ENCODE measurements at regions not wholly inside any gene's neighbourhood (a gene's known extent, or its start where the extent isn't known, plus 50 kb on each side); places are given as distances from the start of the nearest gene placed in this dataset.
"Not testable (repeated sequence)": the region's sequence is repeated elsewhere in the genome, so short reads cannot be mapped to it uniquely, and the experiment has no call there.

DNA sequence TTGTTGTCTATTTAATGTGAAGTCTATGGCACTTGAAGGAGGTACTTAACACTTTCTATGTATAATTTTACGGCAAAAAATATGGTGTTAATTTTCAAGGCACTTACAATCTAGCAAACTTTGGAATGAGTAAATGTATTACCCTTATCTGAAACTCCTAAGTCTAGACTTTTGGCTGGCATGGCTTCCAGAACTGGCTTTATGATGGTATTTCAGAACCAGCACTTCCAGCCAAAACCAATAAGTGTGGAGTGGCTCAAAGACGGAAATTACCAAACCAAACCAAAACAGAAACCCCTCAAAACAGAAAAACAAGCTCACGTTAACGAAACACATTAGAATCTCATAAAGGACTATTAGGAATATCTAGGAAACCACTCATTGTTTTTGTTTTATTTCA is 205.6 kb upstream of the HAND2 start:
- H3K9me3 Mint-ChIP-seq: no peaks in the 10 kb centered on the region
- H3K36me3 Mint-ChIP-seq (ENCODE audit: low read depth): no peaks in the 10 kb centered on the region
- no peak overlapping the region for H3K27ac Mint-ChIP-seq
- H3K4me3 Mint-ChIP-seq: no peak overlapping the region
- H3K27me3 Mint-ChIP-seq (ENCODE audit: insufficient read depth): no peaks in the 10 kb centered on the region
- DNase-seq (ENCODE audit: low spot score): no peak
- H3K4me1 Mint-ChIP-seq (ENCODE audit: low read depth): no peaks in the 10 kb centered on the region
- intact Hi-C loops (cut with micrococcal nuclease): no loop called here

- no peaks in the 10 kb centered on the region for H3K27me3 Mint-ChIP-seq (ENCODE audit: insufficient read depth)
- intact Hi-C loops (cut with micrococcal nuclease): no loop called here
- H3K4me3 Mint-ChIP-seq: no peak overlapping the region
- no peaks in the 10 kb centered on the region for H3K9me3 Mint-ChIP-seq
- no peak for DNase-seq (ENCODE audit: low spot score)
- no peaks in the 10 kb centered on the region for H3K36me3 Mint-ChIP-seq (ENCODE audit: low read depth)
- H3K27ac Mint-ChIP-seq: no peak overlapping the region
- no peaks in the 10 kb centered on the region for H3K4me1 Mint-ChIP-seq (ENCODE audit: low read depth)
Observed at GRCh38 chr4:173735049-173735448, 205.0 kb upstream of the HAND2 start.

GRCh38 chr4:173731257-173731656 is 201.2 kb upstream of the HAND2 start:
- no peaks in the 10 kb centered on the region for H3K4me1 Mint-ChIP-seq (ENCODE audit: low read depth)

DNA sequence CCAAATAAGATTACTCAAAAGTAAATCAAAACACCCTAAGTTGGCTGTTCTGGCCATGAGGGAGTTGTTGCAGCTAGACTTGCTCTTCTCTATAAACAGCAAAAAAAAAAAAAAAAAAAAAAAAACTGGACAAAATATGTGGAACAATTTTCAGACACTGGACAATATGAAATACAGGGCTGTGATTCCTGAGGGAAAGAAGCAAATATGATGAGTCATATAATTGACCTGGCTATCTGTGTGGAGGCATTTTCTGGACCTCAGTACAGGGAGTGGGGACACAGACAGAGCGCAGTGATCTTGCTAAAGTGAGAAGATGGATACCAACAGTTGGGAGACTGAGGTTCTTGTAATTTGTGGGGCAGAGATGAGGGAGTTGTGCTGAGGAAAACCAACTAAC is 192.0 kb upstream of the HAND2 start:
- intact Hi-C loops (cut with micrococcal nuclease): no loop called here
- Mint-ChIP-seq H3K4me3 (no peak overlapping the region), H3K9me3 (peaks cover 2% of the 10 kb centered on the region), H3K4me1 (ENCODE audit: low read depth) (no peaks in the 10 kb centered on the region), H3K36me3 (ENCODE audit: low read depth) (no peaks in the 10 kb centered on the region), H3K27ac (peak overlapping the region; percentile 19), H3K27me3 (ENCODE audit: insufficient read depth) (no peaks in the 10 kb centered on the region)
- no peak for DNase-seq (ENCODE audit: low spot score)

More at GRCh38 chr4:173731257-173731656, 201.2 kb upstream of the HAND2 start:
- H3K36me3 Mint-ChIP-seq (ENCODE audit: low read depth): no peaks in the 10 kb centered on the region
- H3K4me3 Mint-ChIP-seq: no peak overlapping the region
- no peaks in the 10 kb centered on the region for H3K9me3 Mint-ChIP-seq
- no peaks in the 10 kb centered on the region for H3K27me3 Mint-ChIP-seq (ENCODE audit: insufficient read depth)
- intact Hi-C loops (cut with micrococcal nuclease): no loop called here
- DNase-seq (ENCODE audit: low spot score): no peak
- H3K27ac Mint-ChIP-seq: no peak overlapping the region

DNA sequence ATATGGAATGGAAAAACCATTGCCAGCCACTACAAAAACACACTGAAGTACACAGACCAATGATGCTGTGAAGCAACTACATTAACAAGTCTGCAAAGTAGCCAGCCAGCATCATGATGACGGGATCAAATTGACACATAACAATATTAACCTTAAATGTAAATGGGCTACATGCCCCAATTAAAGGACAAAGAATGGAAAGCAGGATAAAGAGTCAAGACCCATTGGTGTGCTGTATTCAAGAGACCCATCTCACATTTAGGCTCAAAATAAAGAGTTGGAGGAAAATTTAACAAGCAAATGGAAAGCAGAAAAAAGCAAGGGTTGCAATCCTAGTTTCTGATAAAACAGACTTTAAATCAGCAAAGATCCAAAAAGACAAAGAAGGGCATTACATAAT is 188.5 kb upstream of the HAND2 start:
- DNase-seq (ENCODE audit: low spot score); H3K4me3 Mint-ChIP-seq; H3K36me3 Mint-ChIP-seq (ENCODE audit: low read depth); H3K4me1 Mint-ChIP-seq (ENCODE audit: low read depth); H3K9me3 Mint-ChIP-seq; H3K27me3 Mint-ChIP-seq (ENCODE audit: insufficient read depth); H3K27ac Mint-ChIP-seq; intact Hi-C loops (cut with micrococcal nuclease): not testable (repeated sequence)

DNA sequence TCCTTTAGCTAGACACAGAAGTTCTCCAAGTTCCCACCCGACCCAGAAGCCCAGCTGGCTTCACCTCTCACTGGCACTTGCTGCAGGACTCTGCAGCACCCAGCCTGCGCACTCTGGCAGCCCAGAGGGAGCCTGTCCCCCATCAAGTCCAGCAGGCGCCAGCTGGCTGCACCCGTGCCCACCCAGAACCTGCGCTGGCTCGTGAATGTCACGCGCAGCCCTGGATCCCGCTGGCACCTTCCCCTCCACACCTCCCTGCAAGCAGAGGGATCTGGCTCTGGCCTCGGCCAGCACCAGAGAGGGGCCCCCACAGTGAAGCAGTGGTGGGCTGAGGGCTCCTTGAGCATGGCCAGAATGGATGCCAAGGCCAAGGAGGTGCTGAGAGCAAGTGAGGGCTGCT is 187.6 kb upstream of the HAND2 start:
- intact Hi-C loops (cut with micrococcal nuclease): no loop called here
- Mint-ChIP-seq H3K9me3 (peaks cover 3% of the 10 kb centered on the region), H3K4me3 (no peak overlapping the region), H3K36me3 (ENCODE audit: low read depth) (no peaks in the 10 kb centered on the region), H3K27ac (no peak overlapping the region), H3K27me3 (ENCODE audit: insufficient read depth) (no peaks in the 10 kb centered on the region), H3K4me1 (ENCODE audit: low read depth) (no peaks in the 10 kb centered on the region)
- no peak for DNase-seq (ENCODE audit: low spot score)

GRCh38 chr4:173714456-173714855 is 184.4 kb upstream of the HAND2 start:
- no peaks in the 10 kb centered on the region for H3K4me1 Mint-ChIP-seq (ENCODE audit: low read depth)
- H3K36me3 Mint-ChIP-seq (ENCODE audit: low read depth): no peaks in the 10 kb centered on the region
- H3K4me3 Mint-ChIP-seq: no peak overlapping the region
- no peaks in the 10 kb centered on the region for H3K27me3 Mint-ChIP-seq (ENCODE audit: insufficient read depth)
- H3K9me3 Mint-ChIP-seq: peaks cover 3% of the 10 kb centered on the region
- DNase-seq (ENCODE audit: low spot score): no peak
- intact Hi-C loops (cut with micrococcal nuclease): no loop called here
- H3K27ac Mint-ChIP-seq: no peak overlapping the region

DNA sequence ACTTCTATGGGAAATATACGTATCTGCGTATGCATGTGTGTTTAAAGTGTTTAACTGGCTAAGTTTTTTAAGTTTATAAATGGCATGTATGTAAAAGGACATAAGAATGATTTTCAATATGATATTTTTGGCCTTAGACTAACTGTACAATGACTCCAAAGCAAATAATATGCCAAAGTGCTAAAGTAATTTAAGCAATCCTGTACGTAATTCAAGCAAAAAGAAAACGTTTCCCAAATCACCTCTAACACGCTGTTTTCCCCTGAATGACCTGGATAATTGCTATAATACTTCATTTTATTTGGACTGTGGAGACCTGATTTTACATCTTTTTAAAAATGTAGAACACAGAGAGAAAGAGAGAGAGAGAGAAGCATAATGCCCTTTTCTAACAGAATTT is 183.0 kb upstream of the HAND2 start:
- Mint-ChIP-seq H3K36me3 (ENCODE audit: low read depth) (no peaks in the 10 kb centered on the region), H3K27ac (no peak overlapping the region), H3K4me1 (ENCODE audit: low read depth) (no peaks in the 10 kb centered on the region), H3K9me3 (peaks cover 3% of the 10 kb centered on the region), H3K27me3 (ENCODE audit: insufficient read depth) (no peaks in the 10 kb centered on the region), H3K4me3 (no peak overlapping the region)
- intact Hi-C loops (cut with micrococcal nuclease): no loop called here
- DNase-seq (ENCODE audit: low spot score): no peak

- H3K27me3 Mint-ChIP-seq (ENCODE audit: insufficient read depth): no peaks in the 10 kb centered on the region
- no peak overlapping the region for H3K4me3 Mint-ChIP-seq
- no peak for DNase-seq (ENCODE audit: low spot score)
- intact Hi-C loops (cut with micrococcal nuclease): no loop called here
- H3K27ac Mint-ChIP-seq: no peak overlapping the region
- no peaks in the 10 kb centered on the region for H3K36me3 Mint-ChIP-seq (ENCODE audit: low read depth)
- H3K4me1 Mint-ChIP-seq (ENCODE audit: low read depth): no peaks in the 10 kb centered on the region
- no peaks in the 10 kb centered on the region for H3K9me3 Mint-ChIP-seq
Observed at GRCh38 chr4:173707658-173708419, 177.8 kb upstream of the HAND2 start.

- DNase-seq (ENCODE audit: low spot score): no peak
- no peak overlapping the region for H3K4me3 Mint-ChIP-seq
- no peaks in the 10 kb centered on the region for H3K27me3 Mint-ChIP-seq (ENCODE audit: insufficient read depth)
- no peaks in the 10 kb centered on the region for H3K4me1 Mint-ChIP-seq (ENCODE audit: low read depth)
- intact Hi-C loops (cut with micrococcal nuclease): no loop called here
- no peak overlapping the region for H3K27ac Mint-ChIP-seq
- no peaks in the 10 kb centered on the region for H3K9me3 Mint-ChIP-seq
- no peaks in the 10 kb centered on the region for H3K36me3 Mint-ChIP-seq (ENCODE audit: low read depth)
Observed at GRCh38 chr4:173704201-173704600, 174.2 kb upstream of the HAND2 start.

- Mint-ChIP-seq H3K4me3 (no peak overlapping the region), H3K9me3 (no peaks in the 10 kb centered on the region), H3K27ac (no peak overlapping the region), H3K36me3 (ENCODE audit: low read depth) (no peaks in the 10 kb centered on the region), H3K4me1 (ENCODE audit: low read depth) (no peaks in the 10 kb centered on the region), H3K27me3 (ENCODE audit: insufficient read depth) (no peaks in the 10 kb centered on the region)
- no peak for DNase-seq (ENCODE audit: low spot score)
- intact Hi-C loops (cut with micrococcal nuclease): no loop called here
Observed at GRCh38 chr4:173703021-173703420, 173.0 kb upstream of the HAND2 start.

DNA sequence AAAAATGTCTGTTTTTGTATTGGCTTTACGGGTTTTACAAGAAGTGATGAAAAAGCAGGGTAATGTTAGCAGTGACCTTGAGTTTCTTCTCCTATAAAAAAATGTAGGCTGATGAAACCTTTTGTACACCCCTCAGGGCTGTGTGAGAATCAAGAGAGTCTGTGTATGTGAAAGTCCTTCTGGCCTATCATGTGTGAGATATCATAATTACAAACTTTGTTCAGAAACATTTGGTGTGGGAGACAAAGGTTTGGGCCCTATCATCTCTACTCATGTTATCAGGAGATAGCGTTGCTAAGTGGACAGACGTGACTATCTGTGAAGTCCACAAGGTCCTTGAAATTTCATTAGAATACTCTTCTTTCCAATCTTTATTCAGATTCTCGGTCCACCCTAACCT is 170.6 kb upstream of the HAND2 start:
- H3K27me3 Mint-ChIP-seq (ENCODE audit: insufficient read depth): no peaks in the 10 kb centered on the region
- H3K36me3 Mint-ChIP-seq (ENCODE audit: low read depth): no peaks in the 10 kb centered on the region
- DNase-seq (ENCODE audit: low spot score): no peak
- H3K27ac Mint-ChIP-seq: no peak overlapping the region
- no peak overlapping the region for H3K4me3 Mint-ChIP-seq
- intact Hi-C loops (cut with micrococcal nuclease): no loop called here
- H3K9me3 Mint-ChIP-seq: no peaks in the 10 kb centered on the region
- no peaks in the 10 kb centered on the region for H3K4me1 Mint-ChIP-seq (ENCODE audit: low read depth)

DNA sequence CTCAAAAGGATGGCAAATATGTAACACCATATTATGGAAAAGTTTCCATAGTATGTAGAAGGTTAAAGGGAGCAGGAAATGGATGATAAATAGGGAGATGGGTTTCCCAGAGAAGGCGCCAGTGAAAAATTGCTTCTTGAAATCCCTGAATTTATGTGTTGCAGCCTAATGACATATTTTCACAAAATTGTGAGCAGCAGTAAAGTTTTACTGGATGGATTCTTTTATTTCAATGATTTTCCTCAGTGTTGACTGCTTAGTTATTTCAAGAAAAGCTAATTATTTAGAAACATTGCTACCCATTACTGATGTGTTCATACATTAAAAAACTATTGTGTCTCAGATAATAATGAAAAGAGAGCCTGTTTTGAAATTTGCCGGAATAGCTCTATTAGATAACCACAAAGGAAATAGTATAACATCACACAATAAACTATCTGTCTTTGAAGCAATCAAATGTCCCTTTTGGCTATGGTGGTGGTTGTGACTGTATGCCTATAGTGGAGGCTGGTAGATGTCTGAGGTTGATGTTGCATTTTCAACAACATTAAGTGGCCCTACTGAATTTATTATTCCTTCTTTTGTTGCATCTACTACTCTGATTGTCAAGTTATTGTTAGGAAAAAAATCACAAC is 169.9 kb upstream of the HAND2 start:
- Mint-ChIP-seq H3K27ac (no peak overlapping the region), H3K27me3 (ENCODE audit: insufficient read depth) (no peaks in the 10 kb centered on the region), H3K4me3 (no peak overlapping the region), H3K36me3 (ENCODE audit: low read depth) (no peaks in the 10 kb centered on the region), H3K4me1 (ENCODE audit: low read depth) (no peaks in the 10 kb centered on the region), H3K9me3 (no peaks in the 10 kb centered on the region)
- no peak for DNase-seq (ENCODE audit: low spot score)
- intact Hi-C loops (cut with micrococcal nuclease): no loop called here
